Activated T-cell treated with anti-CD3 and anti-CD28 coated beads, Interleukin-2, amount 50 U/mL, for 24 hours (primary cell): ENCODE measurements at regions not wholly inside any gene's neighbourhood (a gene's known extent, or its start where the extent isn't known, plus 50 kb on each side); places are given as distances from the start of the nearest gene placed in this dataset.

Experiments used
- DNase-seq: peaks from one replicate; pipeline ENCODE4 v3.0.0-alpha.2; 2020
- H3K27ac Mint-ChIP-seq: 2 replicates; pipeline ENCODE4 v1.8.0; 2020; ENCODE audit warnings: mild to moderate bottlenecking, mixed read lengths
- H3K27me3 Mint-ChIP-seq: 2 replicates; pipeline ENCODE4 v1.8.0; 2020; ENCODE audit warnings: mixed read lengths
- H3K36me3 Mint-ChIP-seq: 2 replicates; pipeline ENCODE4 v1.8.0; 2020; ENCODE audit warnings: low read depth, mixed read lengths
- H3K4me1 Mint-ChIP-seq: 2 replicates; pipeline ENCODE4 v1.8.0; 2020; ENCODE audit warnings: low read depth, mixed read lengths
- H3K4me3 Mint-ChIP-seq: 2 replicates; pipeline ENCODE4 v1.8.0; 2020; ENCODE audit warnings: mild to moderate bottlenecking, moderate library complexity, mixed read lengths
- H3K9me3 Mint-ChIP-seq: 2 replicates; pipeline ENCODE4 v1.8.0; 2020; ENCODE audit warnings: mixed read lengths

GRCh38 chr5:173705512-173706044 lies 89.1 kb upstream of the BOD1 start:
- Mint-ChIP-seq H3K27me3 (no peaks in the 10 kb centered on the region), H3K9me3 (no peaks in the 10 kb centered on the region), H3K27ac (no peak overlapping the region), H3K36me3 (no peaks in the 10 kb centered on the region), H3K4me1 (no peaks in the 10 kb centered on the region), H3K4me3 (no peak overlapping the region)
- no peak for DNase-seq

GRCh38 chr5:173706700-173707099 lies 90.2 kb upstream of the BOD1 start:
- Mint-ChIP-seq H3K9me3 (no peaks in the 10 kb centered on the region), H3K27me3 (no peaks in the 10 kb centered on the region), H3K27ac (no peak overlapping the region), H3K4me1 (no peaks in the 10 kb centered on the region), H3K36me3 (no peaks in the 10 kb centered on the region), H3K4me3 (no peak overlapping the region)
- no peak for DNase-seq

- no peak overlapping the region for H3K27ac Mint-ChIP-seq
- no peaks in the 10 kb centered on the region for H3K4me1 Mint-ChIP-seq
- H3K27me3 Mint-ChIP-seq = no peaks in the 10 kb centered on the region
- no peak overlapping the region for H3K4me3 Mint-ChIP-seq
- no peak for DNase-seq
- no peaks in the 10 kb centered on the region for H3K36me3 Mint-ChIP-seq
- no peaks in the 10 kb centered on the region for H3K9me3 Mint-ChIP-seq
These were observed 90.9 kb upstream of the BOD1 start for GRCh38 chr5:173707392-173707791.

GRCh38 chr5:173709145-173709544 lies 92.7 kb upstream of the BOD1 start:
- H3K36me3 Mint-ChIP-seq = no peaks in the 10 kb centered on the region
- no peak overlapping the region for H3K27ac Mint-ChIP-seq
- H3K4me3 Mint-ChIP-seq = no peak overlapping the region
- H3K4me1 Mint-ChIP-seq = no peaks in the 10 kb centered on the region
- no peaks in the 10 kb centered on the region for H3K27me3 Mint-ChIP-seq
- DNase-seq = no peak
- H3K9me3 Mint-ChIP-seq = no peaks in the 10 kb centered on the region

- no peaks in the 10 kb centered on the region for H3K27me3 Mint-ChIP-seq
- DNase-seq = no peak
- H3K9me3 Mint-ChIP-seq = no peaks in the 10 kb centered on the region
- no peak overlapping the region for H3K27ac Mint-ChIP-seq
- no peaks in the 10 kb centered on the region for H3K36me3 Mint-ChIP-seq
- no peak overlapping the region for H3K4me3 Mint-ChIP-seq
- H3K4me1 Mint-ChIP-seq = no peaks in the 10 kb centered on the region
These were observed 93.3 kb upstream of the BOD1 start for GRCh38 chr5:173709761-173710160.

- no peak overlapping the region for H3K27ac Mint-ChIP-seq
- DNase-seq = no peak
- no peaks in the 10 kb centered on the region for H3K27me3 Mint-ChIP-seq
- H3K4me3 Mint-ChIP-seq = no peak overlapping the region
- no peaks in the 10 kb centered on the region for H3K9me3 Mint-ChIP-seq
- no peaks in the 10 kb centered on the region for H3K36me3 Mint-ChIP-seq
- H3K4me1 Mint-ChIP-seq = no peaks in the 10 kb centered on the region
These were observed 94.1 kb upstream of the BOD1 start for GRCh38 chr5:173710528-173710927.

GRCh38 chr5:173711466-173711865 lies 95.0 kb upstream of the BOD1 start:
- no peaks in the 10 kb centered on the region for H3K4me1 Mint-ChIP-seq
- no peak overlapping the region for H3K4me3 Mint-ChIP-seq
- DNase-seq = no peak
- H3K36me3 Mint-ChIP-seq = no peaks in the 10 kb centered on the region
- no peaks in the 10 kb centered on the region for H3K27me3 Mint-ChIP-seq
- H3K9me3 Mint-ChIP-seq = no peaks in the 10 kb centered on the region
- H3K27ac Mint-ChIP-seq = no peak overlapping the region

- no peak for DNase-seq
- no peaks in the 10 kb centered on the region for H3K4me1 Mint-ChIP-seq
- no peak overlapping the region for H3K27ac Mint-ChIP-seq
- no peaks in the 10 kb centered on the region for H3K9me3 Mint-ChIP-seq
- no peak overlapping the region for H3K4me3 Mint-ChIP-seq
- H3K27me3 Mint-ChIP-seq = no peaks in the 10 kb centered on the region
- H3K36me3 Mint-ChIP-seq = no peaks in the 10 kb centered on the region
These were observed 96.2 kb upstream of the BOD1 start for GRCh38 chr5:173712609-173713175.

- H3K4me3 Mint-ChIP-seq = no peak overlapping the region
- no peaks in the 10 kb centered on the region for H3K9me3 Mint-ChIP-seq
- H3K36me3 Mint-ChIP-seq = no peaks in the 10 kb centered on the region
- no peak overlapping the region for H3K27ac Mint-ChIP-seq
- peaks cover 3% of the 10 kb centered on the region for H3K27me3 Mint-ChIP-seq
- no peaks in the 10 kb centered on the region for H3K4me1 Mint-ChIP-seq
- DNase-seq = no peak
These were observed 98.3 kb upstream of the BOD1 start for GRCh38 chr5:173714551-173715428.

GRCh38 chr5:173715607-173716006 lies 99.2 kb upstream of the BOD1 start:
- Mint-ChIP-seq H3K36me3 (no peaks in the 10 kb centered on the region), H3K27me3 (peaks cover 3% of the 10 kb centered on the region), H3K27ac (no peak overlapping the region), H3K4me3 (no peak overlapping the region), H3K4me1 (no peaks in the 10 kb centered on the region), H3K9me3 (no peaks in the 10 kb centered on the region)
- no peak for DNase-seq

- Mint-ChIP-seq H3K36me3 (no peaks in the 10 kb centered on the region), H3K9me3 (no peaks in the 10 kb centered on the region), H3K4me1 (no peaks in the 10 kb centered on the region), H3K27me3 (peaks cover 3% of the 10 kb centered on the region), H3K4me3 (no peak overlapping the region), H3K27ac (no peak overlapping the region)
- DNase-seq = no peak
These were observed 99.7 kb upstream of the BOD1 start for GRCh38 chr5:173716058-173716682.

- peaks cover 8% of the 10 kb centered on the region for H3K27me3 Mint-ChIP-seq
- H3K4me3 Mint-ChIP-seq = no peak overlapping the region
- no peaks in the 10 kb centered on the region for H3K9me3 Mint-ChIP-seq
- no peak for DNase-seq
- H3K36me3 Mint-ChIP-seq = no peaks in the 10 kb centered on the region
- no peaks in the 10 kb centered on the region for H3K4me1 Mint-ChIP-seq
- H3K27ac Mint-ChIP-seq = no peak overlapping the region
These were observed 101.5 kb upstream of the BOD1 start for GRCh38 chr5:173717959-173718358.

- no peaks in the 10 kb centered on the region for H3K4me1 Mint-ChIP-seq
- no peak overlapping the region for H3K27ac Mint-ChIP-seq
- H3K27me3 Mint-ChIP-seq = peaks cover 9% of the 10 kb centered on the region
- no peaks in the 10 kb centered on the region for H3K9me3 Mint-ChIP-seq
- no peak for DNase-seq
- no peaks in the 10 kb centered on the region for H3K36me3 Mint-ChIP-seq
- no peak overlapping the region for H3K4me3 Mint-ChIP-seq
These were observed 102.0 kb upstream of the BOD1 start for GRCh38 chr5:173718469-173718868.

GRCh38 chr5:173719731-173720082 lies 103.3 kb upstream of the BOD1 start:
- no peak overlapping the region for H3K27ac Mint-ChIP-seq
- H3K4me3 Mint-ChIP-seq = no peak overlapping the region
- no peaks in the 10 kb centered on the region for H3K36me3 Mint-ChIP-seq
- no peaks in the 10 kb centered on the region for H3K4me1 Mint-ChIP-seq
- peaks cover 9% of the 10 kb centered on the region for H3K27me3 Mint-ChIP-seq
- no peaks in the 10 kb centered on the region for H3K9me3 Mint-ChIP-seq
- no peak for DNase-seq
